Fibroblast of skin of left quadriceps (primary cell): ENCODE measurements at regions not wholly inside any gene's neighbourhood (a gene's known extent, or its start where the extent isn't known, plus 50 kb on each side); places are given as distances from the start of the nearest gene placed in this dataset.
A peak's percentile ranks its signal among the peaks of the same experiment; 100 is the strongest.

Source experiments
- DNase-seq, 2 experiments: peaks; one replicate each; pipeline ENCODE4 v3.0.0-alpha.2; 2013; ENCODE audit warnings: low read depth in 2 of 2

- no peak for DNase-seq
Measured at GRCh38 chr4:176507845-176508533, 188.2 kb downstream of the SPCS3 start.

GRCh38 chr4:176508780-176509331, 189.1 kb downstream of the SPCS3 start:
- no peak for DNase-seq

DNA sequence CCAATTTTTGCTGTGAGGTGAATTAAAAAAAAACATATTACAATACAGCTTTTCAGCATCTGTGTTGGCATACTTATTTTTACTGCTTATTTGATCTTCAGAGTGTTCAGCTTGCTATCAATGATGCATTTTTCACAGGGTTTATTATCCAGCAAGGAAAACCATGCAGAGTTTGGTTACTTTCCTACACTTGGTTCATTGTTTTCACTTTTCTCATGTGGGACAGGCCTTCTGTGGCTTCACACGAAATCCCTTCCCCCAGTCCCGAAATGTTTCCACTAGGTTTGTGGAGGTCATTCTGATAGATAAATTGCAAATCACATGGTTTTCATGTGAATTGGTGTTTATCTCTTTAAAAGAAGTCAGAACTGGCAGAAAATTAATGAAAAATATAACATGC, 205.8 kb downstream of the SPCS3 start:
- no peak for DNase-seq

GRCh38 chr4:176526704-176527103, 206.9 kb downstream of the SPCS3 start:
- no peak for DNase-seq

GRCh38 chr4:176529574-176529973, 209.8 kb downstream of the SPCS3 start:
- DNase-seq, result no peak

GRCh38 chr4:176533159-176533558, 213.4 kb downstream of the SPCS3 start:
- no peak for DNase-seq

DNA sequence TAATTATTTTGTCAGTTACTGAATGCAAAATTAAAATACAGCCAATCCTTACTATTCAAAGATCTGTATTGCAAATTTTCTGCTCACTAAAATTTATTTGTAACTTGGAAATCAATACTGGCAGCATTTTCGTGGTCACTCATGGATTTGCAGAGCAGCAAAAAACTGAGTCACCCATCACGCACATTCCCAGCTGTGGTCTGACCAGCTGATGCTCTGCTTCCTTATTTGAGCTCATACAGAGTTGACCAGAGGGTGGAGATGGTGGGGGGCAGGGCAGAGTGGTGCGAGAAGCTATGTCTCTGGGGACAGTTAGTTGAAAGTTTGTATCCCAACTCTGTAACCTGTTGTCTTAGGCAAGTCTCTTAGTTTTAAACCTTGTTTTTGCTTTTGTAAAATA, 214.8 kb downstream of the SPCS3 start:
- DNase-seq, result peak; percentile 59 to 60

GRCh38 chr4:176538217-176538925, 218.6 kb downstream of the SPCS3 start:
- peak; percentile 65 to 70 for DNase-seq

DNA sequence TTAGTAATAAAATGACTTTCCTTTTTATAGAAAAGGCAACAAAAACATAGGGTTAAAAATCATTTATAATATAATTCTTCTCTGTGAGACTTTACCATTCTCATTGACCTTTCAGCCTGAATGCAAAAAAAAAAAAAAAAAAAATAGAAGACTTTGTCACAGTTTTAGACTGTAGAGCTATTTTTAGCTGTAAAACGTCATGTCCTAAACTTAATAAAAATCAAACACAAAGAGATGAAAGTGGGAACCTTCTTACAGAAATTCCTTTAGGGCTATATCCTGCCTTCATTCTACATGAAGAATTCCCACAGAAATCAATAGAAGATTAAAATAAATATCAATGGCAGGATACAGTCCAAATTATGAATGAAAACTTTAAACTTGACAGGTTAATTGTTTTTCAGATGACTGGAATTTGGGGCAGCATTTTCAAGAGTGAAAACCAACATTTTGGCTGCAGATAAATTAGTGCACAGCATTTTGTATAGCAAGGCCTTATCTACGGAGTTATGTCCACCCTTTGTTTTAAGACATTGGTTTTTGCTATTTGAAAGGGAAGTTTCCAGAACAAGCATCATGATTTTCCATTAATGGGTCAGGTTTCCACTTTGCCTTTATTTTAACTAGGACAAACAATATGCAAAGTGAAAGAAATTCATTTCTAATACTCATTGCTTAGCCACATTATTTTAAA, 219.5 kb downstream of the SPCS3 start:
- DNase-seq, result no peak

- DNase-seq, result no peak
Measured at GRCh38 chr4:176539785-176540175, 220.0 kb downstream of the SPCS3 start.

DNA sequence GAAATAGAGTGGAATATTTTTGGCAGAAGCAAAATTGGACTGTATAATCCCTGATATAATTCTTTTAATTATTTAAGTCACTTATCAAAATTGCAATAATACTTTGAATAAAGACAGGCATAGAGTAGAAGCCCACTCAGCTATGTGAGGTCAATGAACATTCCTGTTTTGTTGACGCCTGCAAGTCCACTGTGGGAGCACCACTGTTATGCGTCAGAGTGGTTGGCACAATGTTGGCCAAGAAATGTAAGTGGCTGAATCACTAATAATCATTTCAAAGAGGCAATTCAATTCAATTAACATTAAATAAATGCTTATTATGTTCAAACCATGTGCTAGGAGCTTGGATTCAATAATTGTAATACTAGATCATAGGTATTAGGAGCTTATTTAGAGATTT, 221.0 kb downstream of the SPCS3 start:
- DNase-seq, result no peak

GRCh38 chr4:176545872-176546271, 226.1 kb downstream of the SPCS3 start:
- DNase-seq, result no peak

- no peak for DNase-seq
Measured at GRCh38 chr4:176546975-176547374, 227.2 kb downstream of the SPCS3 start.

DNA sequence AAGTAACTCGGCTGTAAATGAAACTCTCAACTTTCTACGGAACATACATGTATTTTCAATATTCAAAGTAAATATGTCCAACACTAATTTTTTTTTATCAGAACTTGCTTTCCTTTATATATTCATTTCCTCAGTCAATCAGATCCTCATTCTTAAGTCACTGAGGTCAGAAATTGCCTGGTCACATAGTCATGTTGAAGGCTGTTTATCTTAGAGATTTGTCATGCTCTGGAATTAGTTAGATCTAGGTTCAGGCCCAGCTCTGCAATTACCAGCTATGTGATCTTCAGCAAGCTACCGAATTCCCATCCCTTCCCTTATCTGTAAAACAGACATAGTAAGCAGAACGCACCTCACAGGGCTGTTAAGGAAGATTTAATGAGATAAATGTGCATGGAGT, 228.8 kb downstream of the SPCS3 start:
- DNase-seq, result no peak

GRCh38 chr4:176549161-176549865, 229.5 kb downstream of the SPCS3 start:
- no peak for DNase-seq

DNA sequence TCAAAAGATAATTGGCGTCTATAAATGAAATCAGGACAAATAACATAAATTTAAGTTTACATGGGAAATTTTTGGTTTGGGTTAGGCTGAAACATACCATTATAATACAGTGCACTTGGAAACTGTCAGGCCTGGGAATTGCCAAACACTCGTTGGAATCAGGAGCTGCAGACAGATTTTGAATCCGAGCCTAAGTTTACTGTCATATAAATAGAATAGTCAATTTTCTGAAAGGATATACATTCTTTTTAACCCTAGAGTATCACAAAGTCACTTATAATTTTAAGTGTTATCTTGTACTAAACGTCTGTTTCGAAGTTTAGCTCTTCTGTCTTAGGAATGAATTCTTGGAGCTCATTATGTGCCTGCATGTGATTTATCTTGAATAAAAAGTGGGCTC, 234.1 kb downstream of the VEGFC start:
- DNase-seq, result no peak

DNA sequence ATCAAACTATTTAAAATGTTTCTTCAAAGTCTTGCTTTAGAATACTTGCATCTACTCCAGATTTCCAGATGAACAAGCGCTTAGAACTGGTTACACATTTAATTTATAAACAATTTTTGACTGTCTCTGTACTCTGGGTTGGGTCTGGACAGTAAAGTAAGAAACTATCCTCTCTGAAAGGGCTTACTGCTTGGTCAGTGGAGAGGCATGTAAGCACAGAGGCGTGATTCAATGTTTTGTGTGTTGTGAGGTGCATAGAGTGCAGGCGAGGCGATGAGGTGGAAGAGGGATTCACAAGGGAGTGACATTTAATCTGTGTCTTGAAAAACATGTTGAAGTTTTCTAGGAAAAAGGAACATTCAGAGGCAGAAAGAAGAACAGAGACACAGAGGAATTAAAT, 231.4 kb downstream of the VEGFC start:
- no peak for DNase-seq

DNA sequence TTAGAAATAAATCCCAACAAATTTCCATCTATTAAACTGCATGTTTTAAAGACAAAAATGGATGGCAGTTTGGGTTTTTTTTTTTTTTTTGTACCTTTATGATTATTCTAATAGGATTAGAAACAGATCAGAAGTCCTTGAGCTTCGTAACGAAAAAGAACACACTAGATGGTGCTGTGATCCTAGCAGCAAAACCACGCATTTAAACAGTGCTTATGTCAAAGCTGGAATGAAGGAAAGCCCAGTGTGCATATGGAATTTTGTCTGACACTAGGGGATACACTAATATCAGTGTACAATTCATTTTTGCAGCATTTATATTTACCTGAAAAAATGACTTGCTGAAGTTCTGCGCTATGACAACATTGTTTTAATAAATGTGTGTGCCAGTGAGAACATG, 229.1 kb downstream of the VEGFC start:
- peak; percentile 50 to 52 for DNase-seq

GRCh38 chr4:176565049-176565448, 227.7 kb downstream of the VEGFC start:
- no peak for DNase-seq

- DNase-seq, result no peak
Measured at GRCh38 chr4:176566769-176567168, 226.0 kb downstream of the VEGFC start.

DNA sequence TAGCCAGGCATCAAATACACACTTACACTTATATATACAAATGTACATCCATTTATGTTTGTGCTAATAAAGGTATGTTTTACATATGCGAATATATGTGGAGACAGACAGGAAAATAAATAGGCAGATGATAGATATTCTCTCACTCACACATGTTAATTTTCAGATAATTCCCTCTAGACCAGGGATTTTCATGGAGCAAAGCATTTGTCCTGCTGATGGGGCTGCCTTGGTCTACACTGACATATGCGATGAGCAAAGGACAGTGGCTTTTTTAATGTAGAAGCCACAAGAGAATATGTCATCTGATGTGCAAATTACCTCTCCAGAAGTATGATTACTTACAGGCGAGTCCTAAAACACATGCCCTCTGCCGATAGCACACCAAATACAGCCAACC, 224.5 kb downstream of the VEGFC start:
- no peak for DNase-seq

DNA sequence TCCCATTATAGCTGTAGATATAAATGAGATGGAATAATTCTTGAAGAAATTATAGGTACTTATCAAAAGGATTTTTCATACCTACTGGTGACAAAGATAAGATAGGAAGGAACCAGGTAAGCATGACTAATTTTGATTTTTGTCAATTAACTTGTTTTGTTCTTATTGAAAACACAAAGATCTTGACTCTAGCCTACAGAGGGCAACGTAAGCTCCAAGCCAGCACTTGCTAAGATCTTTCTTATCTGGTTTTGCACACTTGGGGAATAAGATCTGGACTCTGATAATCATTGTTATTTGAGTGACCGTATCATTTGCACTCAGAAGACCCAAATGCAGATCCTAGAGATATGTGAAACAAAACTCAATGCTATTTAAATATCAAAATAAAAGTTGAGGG, 223.4 kb downstream of the VEGFC start:
- no peak for DNase-seq
